Globus pallidus (tissue), 1 donor: ENCODE measurements at regions not wholly inside any gene's neighbourhood (a gene's known extent, or its start where the extent isn't known, plus 50 kb on each side); places are given as distances from the start of the nearest gene placed in this dataset.
"Not testable (repeated sequence)": the region's sequence is repeated elsewhere in the genome, so short reads cannot be mapped to it uniquely, and the experiment has no call there.

Experiments
- DNase-seq: peaks from one replicate; pipeline ENCODE4 v3.0.0-alpha.2; 2015; ENCODE audit warnings: low spot score

GRCh38 chr12:79991586-79991985 is 56.7 kb upstream of the PPP1R12A start:
- DNase-seq, result no peak

- not testable (repeated sequence) for DNase-seq
Observed at GRCh38 chr12:79990509-79991338, 55.8 kb upstream of the PPP1R12A start.

GRCh38 chr12:79988368-79988767 is 53.5 kb upstream of the PPP1R12A start:
- DNase-seq, result no peak

- DNase-seq, result no peak
Observed at GRCh38 chr12:79987731-79988130, 52.8 kb upstream of the PPP1R12A start.
